GM18508 (cell line): ENCODE measurements at regions not wholly inside any gene's neighbourhood (a gene's known extent, or its start where the extent isn't known, plus 50 kb on each side); places are given as distances from the start of the nearest gene placed in this dataset.

Source experiments
- ATAC-seq: cut with Tn5 transposase; IDR thresholded peaks from one replicate; pipeline ENCODE4 v1.9.1; 2021; ENCODE audit warnings: moderate number of reproducible peaks; ENCODE audit not compliant: insufficient read depth, unreplicated experiment

- ATAC-seq: no peak
Measured at GRCh38 chr7:33837356-33837851, 67.9 kb upstream of the BMPER start.

- no peak for ATAC-seq
Measured at GRCh38 chr7:33841031-33841430, 64.3 kb upstream of the BMPER start.

DNA sequence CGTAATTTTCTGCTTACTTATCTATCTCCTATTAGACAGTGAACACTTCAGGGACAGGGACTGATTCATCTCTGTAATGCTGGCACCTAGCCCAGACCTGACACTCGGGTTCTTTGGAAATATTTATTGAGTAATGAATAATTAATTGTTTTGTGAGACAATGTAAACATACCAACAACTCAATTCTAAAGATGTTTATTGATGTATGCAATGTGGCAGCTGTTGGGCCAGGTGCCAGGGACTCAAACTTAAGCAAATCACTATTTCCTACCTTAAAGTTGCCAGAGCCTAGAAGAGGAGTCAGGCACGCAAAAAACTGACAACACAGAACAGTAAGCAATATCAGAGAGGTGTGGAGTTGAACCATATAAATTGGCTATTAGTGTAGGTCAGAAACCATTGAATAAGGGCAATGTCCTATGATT lies 63.6 kb upstream of the BMPER start:
- ATAC-seq: no peak

DNA sequence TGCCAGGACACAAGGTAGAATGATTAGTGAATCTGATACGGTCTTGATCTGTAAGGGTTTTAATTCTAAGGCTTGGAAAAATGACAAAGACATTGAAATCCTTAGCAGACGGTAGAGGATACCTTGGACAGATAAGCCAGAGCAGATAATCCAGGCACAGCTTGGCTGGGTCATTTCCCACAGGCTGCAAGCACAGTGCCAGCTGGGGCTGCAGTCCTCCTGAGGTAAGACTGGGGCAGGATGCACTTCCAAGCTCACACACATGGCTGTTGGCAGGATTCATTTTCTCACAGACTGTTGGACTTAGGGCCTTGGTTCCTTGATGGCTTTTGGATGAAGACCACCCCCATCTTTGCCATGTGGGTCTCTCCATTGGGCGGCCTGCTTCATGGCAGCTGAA lies 63.2 kb upstream of the BMPER start:
- no peak for ATAC-seq

- no peak for ATAC-seq
Measured at GRCh38 chr7:33845991-33846509, 59.3 kb upstream of the BMPER start.

DNA sequence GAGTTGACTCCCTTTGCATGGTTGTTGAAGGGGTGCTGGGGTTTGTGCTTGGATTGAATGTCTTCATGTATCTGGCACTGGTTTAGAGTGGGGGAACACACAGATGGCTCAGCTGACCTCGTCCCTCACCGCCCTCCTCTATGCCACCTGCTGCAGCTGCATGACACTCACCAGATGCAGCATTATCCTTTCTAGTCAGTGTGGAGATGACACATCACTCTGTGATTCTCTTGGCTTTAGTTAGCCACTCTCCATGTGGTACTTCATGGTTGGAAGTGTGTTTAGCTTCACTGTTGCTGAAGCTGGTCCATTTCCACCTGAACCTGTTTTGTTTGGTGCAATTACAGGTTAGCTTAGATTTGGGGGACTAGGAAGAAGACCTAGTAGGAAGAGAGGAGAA lies 56.3 kb upstream of the BMPER start:
- no peak for ATAC-seq

DNA sequence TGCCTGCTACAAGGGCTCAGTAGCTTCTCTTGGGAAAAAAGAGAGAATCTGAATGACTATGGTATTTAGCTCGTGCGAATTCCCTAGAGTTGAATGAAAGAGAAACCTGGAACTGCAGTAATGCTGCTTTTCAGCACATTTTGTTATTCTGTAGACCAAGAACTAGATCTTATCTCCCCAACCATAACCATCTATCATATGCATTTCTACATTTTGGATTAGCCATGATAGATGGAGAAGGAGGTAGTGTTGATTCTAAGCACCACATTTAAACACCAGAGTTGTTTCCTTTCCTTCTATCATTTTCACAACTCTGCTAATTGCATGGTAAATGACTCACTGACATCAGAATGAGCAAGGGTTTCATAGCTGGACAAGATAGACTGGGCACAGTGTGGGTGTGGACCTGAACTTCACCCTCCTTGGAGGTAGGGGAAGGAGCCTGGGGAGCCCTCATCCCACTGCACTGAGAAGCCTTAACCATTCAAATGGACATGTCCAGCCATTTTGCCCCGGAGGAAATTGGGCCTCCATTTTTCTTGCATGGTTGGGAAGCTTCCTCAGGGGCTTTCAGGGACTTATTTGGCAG lies 55.3 kb upstream of the BMPER start:
- ATAC-seq: no peak

GRCh38 chr7:33850768-33851167 lies 54.6 kb upstream of the BMPER start:
- no peak for ATAC-seq

- ATAC-seq: no peak
Measured at GRCh38 chr7:33852838-33853237, 52.5 kb upstream of the BMPER start.

DNA sequence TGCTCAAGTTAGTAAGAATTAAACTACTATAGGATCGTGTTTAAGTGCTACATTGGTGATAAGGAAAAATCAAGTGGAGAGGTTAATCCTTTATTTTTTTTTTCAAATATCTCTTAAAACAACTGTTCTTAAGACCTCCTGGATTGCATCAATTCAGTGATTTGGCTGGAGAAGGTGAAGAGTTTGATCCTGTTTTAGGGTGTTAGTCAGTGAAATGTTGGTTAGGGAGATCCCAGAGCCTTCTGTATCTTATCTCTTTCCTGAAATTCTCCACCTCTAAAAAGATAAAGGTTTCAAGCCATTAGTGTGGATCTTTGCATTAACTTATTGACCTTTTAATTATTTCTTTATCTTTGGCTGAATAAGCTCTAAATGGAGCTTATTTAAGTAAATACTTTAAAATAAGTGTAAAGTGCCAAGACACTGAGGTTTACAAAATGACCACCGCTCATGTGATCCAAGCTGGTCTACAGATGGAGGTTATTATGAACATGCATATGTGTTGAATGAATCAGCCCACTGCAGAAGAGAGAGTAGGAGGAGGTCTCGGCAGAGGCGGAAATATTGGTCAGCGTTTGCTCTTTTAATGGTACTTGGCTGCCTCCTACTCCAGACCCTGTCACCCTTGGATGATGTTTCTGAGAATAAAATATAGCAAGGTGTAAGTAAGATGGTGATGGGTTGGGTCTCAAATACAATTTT lies 51.8 kb upstream of the BMPER start:
- ATAC-seq: no peak

DNA sequence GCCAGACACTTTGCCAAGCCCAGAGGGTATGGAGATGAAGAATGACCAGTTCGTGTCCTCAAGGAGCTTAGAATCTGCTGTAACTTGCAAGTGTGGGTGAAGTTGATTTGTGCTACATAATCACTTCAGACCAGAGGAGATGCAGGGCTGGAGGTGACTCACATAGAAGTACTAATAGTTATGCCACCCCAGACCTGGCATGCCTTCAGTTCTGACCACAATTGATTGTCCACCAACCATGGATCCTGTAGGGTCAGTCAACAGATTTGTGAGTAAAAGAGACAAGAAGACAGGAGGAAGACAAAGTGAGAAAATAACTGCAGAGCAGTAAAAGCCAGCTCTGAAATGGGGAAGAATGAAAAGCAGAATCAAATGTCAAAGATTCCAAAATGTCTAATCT lies 51.2 kb upstream of the BMPER start:
- no peak for ATAC-seq

GRCh38 chr7:33854801-33855350 lies 50.5 kb upstream of the BMPER start:
- ATAC-seq: no peak
